ENCODE measurements at regions not wholly inside any gene's neighbourhood (a gene's known extent, or its start where the extent isn't known, plus 50 kb on each side); places are given as distances from the start of the nearest gene placed in this dataset.

DNA sequence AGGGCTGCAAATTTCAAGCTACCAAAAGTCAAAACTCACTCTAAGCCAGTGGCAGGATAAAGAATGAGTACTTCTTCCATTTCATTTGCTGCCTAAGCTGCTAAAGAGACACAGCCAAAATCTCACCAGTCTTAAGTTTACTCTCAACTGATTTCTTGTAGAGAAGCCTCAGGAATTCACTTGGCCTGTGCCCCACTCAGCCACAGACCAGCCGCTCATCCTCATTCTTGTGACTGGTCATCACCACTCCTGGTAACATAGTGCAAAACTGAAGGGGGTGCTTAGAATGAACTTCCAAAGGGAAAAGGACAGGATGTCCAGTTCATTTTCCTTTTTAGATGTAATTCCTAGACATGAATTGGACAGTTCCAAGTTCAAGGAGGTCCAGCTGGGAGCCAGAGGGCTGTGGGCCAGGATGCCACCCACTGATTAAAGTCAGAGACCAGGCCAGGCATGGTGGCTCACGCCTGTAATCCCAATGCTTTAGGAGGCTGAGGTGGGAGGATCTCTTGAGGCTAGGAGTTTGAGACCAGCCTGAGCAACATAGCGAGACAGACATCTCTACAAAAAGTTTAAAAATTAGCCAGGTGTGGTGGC is 72.7 kb upstream of the RANBP3L start:
- Mint-ChIP-seq H3K4me1 (ENCODE audit: low read depth, unreplicated experiment) (peaks cover 6% of the 10 kb centered on the region), H3K27me3 (ENCODE audit: insufficient read depth, unreplicated experiment) (no peaks in the 10 kb centered on the region), H3K36me3 (ENCODE audit: insufficient read depth, unreplicated experiment) (no peaks in the 10 kb centered on the region), H3K27ac (ENCODE audit: unreplicated experiment) (no peak overlapping the region), H3K9me3 (ENCODE audit: unreplicated experiment) (no peaks in the 10 kb centered on the region), H3K4me3 (ENCODE audit: unreplicated experiment) (no peak overlapping the region)
- Histone ChIP-seq H3K4me1 (no peaks in the 10 kb centered on the region), H3K36me3 (ENCODE audit: control insufficient read depth, insufficient read depth, low read length) (no peaks in the 10 kb centered on the region), H3K4me3 (ENCODE audit: low read depth, low read length) (no peak overlapping the region), H3K27me3 (replicated peaks; ENCODE audit: control insufficient read depth, insufficient read depth, low read length) (no peaks in the 10 kb centered on the region), H3K9me3 (no peaks in the 10 kb centered on the region)
- no peak for TF ChIP-seq CTCF (IDR thresholded peaks at IDR 0.05; ENCODE audit: insufficient read depth in 1 of 2, low read depth in 1 of 2, low read length in 1 of 2, severe bottlenecking in 1 of 2, unreplicated experiment in 1 of 2)
- CTCF ChIA-PET = no interaction called here
- POLR2A ChIA-PET = no interaction called here
- intact Hi-C loops (cut with micrococcal nuclease; ENCODE audit: unreplicated experiment) = no loop called here
- no TSS peak for BruUV-seq (replicated peaks)
- no peak for DNase-seq

- TF ChIP-seq CTCF (IDR thresholded peaks at IDR 0.05; ENCODE audit: insufficient read depth in 1 of 2, low read depth in 1 of 2, low read length in 1 of 2, severe bottlenecking in 1 of 2, unreplicated experiment in 1 of 2) = no peak
- intact Hi-C loops (cut with micrococcal nuclease; ENCODE audit: unreplicated experiment) = no loop called here
Measured at GRCh38 chr5:36377192-36377591, 75.5 kb upstream of the RANBP3L start.

DNA sequence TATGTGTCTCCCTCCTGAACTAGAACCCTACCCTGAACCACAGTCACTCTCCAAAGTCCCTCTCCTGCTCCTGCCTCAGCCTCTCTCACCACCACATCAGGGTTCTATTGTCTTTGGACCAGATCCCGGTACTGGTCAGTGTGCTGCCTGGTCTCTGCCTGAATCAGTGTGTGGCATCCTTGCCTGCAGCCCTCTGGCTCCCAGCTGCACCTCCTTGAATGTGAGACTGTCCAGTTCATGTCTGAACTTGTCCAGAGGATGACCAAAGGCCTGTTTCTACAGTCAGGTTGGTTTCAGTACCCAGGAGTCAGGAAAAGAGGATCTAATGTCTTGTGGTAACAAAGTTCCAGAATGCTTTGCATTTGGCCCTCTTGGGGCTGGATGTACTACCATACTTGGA is 76.8 kb upstream of the RANBP3L start:
- CTCF ChIA-PET = no interaction called here
- H3K4me1 ChIP-seq = no peaks in the 10 kb centered on the region
- no peaks in the 10 kb centered on the region for H3K9me3 ChIP-seq
- H3K4me3 Mint-ChIP-seq (ENCODE audit: unreplicated experiment) = no peak overlapping the region
- H3K36me3 Mint-ChIP-seq (ENCODE audit: insufficient read depth, unreplicated experiment) = no peaks in the 10 kb centered on the region
- no peak overlapping the region for H3K4me3 ChIP-seq (ENCODE audit: low read depth, low read length)
- TF ChIP-seq CTCF (IDR thresholded peaks at IDR 0.05; ENCODE audit: insufficient read depth in 1 of 2, low read depth in 1 of 2, low read length in 1 of 2, severe bottlenecking in 1 of 2, unreplicated experiment in 1 of 2) = no peak
- no TSS peak for BruUV-seq (replicated peaks)
- no peaks in the 10 kb centered on the region for H3K36me3 ChIP-seq (ENCODE audit: control insufficient read depth, insufficient read depth, low read length)
- no peaks in the 10 kb centered on the region for H3K9me3 Mint-ChIP-seq (ENCODE audit: unreplicated experiment)
- intact Hi-C loops (cut with micrococcal nuclease; ENCODE audit: unreplicated experiment) = no loop called here
- POLR2A ChIA-PET = no interaction called here
- no peaks in the 10 kb centered on the region for H3K27me3 Mint-ChIP-seq (ENCODE audit: insufficient read depth, unreplicated experiment)
- H3K4me1 Mint-ChIP-seq (ENCODE audit: low read depth, unreplicated experiment) = peaks cover 26% of the 10 kb centered on the region
- no peaks in the 10 kb centered on the region for H3K27me3 ChIP-seq (replicated peaks; ENCODE audit: control insufficient read depth, insufficient read depth, low read length)
- DNase-seq = no peak
- no peak overlapping the region for H3K27ac Mint-ChIP-seq (ENCODE audit: unreplicated experiment)

More at GRCh38 chr5:36377192-36377591, 75.5 kb upstream of the RANBP3L start:
- no peaks in the 10 kb centered on the region for H3K9me3 ChIP-seq
- BruUV-seq (replicated peaks) = no TSS peak
- Mint-ChIP-seq H3K27me3 (ENCODE audit: insufficient read depth, unreplicated experiment) (no peaks in the 10 kb centered on the region), H3K4me3 (ENCODE audit: unreplicated experiment) (no peak overlapping the region), H3K36me3 (ENCODE audit: insufficient read depth, unreplicated experiment) (no peaks in the 10 kb centered on the region), H3K27ac (ENCODE audit: unreplicated experiment) (no peak overlapping the region), H3K4me1 (ENCODE audit: low read depth, unreplicated experiment) (peaks cover 26% of the 10 kb centered on the region), H3K9me3 (ENCODE audit: unreplicated experiment) (no peaks in the 10 kb centered on the region)
- H3K27me3 ChIP-seq (replicated peaks; ENCODE audit: control insufficient read depth, insufficient read depth, low read length) = no peaks in the 10 kb centered on the region
- no peaks in the 10 kb centered on the region for H3K36me3 ChIP-seq (ENCODE audit: control insufficient read depth, insufficient read depth, low read length)
- CTCF ChIA-PET = no interaction called here
- H3K4me1 ChIP-seq = no peaks in the 10 kb centered on the region
- H3K4me3 ChIP-seq (ENCODE audit: low read depth, low read length) = no peak overlapping the region
- DNase-seq = no peak
- POLR2A ChIA-PET = no interaction called here

Data from Caco-2 (cell line).